HEK293T (cell line): ENCODE measurements at regions not wholly inside any gene's neighbourhood (a gene's known extent, or its start where the extent isn't known, plus 50 kb on each side); places are given as distances from the start of the nearest gene placed in this dataset.

Source experiments
- CTCF ChIA-PET: fragments of 350-600 bp; formaldehyde crosslinking; extraction: SDS; loops from one replicate; lab custom pipeline; 2021; ENCODE audit warnings: antibody characterized with exemption, inconsistent platforms; lab: Yijun Ruan, JAX
- POLR2A ChIA-PET: fragments of 350-600 bp; formaldehyde crosslinking; extraction: SDS; loops from one replicate; lab custom pipeline; 2020; ENCODE audit warnings: antibody characterized with exemption, inconsistent platforms; lab: Yijun Ruan, JAX
- DNase-seq: peaks from one replicate; pipeline ENCODE4 v3.0.0; 2012; ENCODE audit warnings: mixed read lengths; ENCODE audit errors: extremely low spot score
- BHLHE40 ChIP-seq: fragments of 450-650 bp; IDR thresholded peaks from 2 replicates; pipeline ENCODE4 v1.6.1; 2016; ENCODE audit warnings: mild to moderate bottlenecking, moderate library complexity, borderline replicate concordance
- CTBP1 ChIP-seq: fragments of 450-650 bp; IDR thresholded peaks from 2 replicates; pipeline ENCODE4 v1.6.1; 2016; ENCODE audit warnings: borderline replicate concordance
- FOXM1 ChIP-seq: fragments of 450-650 bp; IDR thresholded peaks from 2 replicates; pipeline ENCODE4 v1.6.1; 2017; ENCODE audit warnings: mild to moderate bottlenecking, borderline replicate concordance
- HDGF ChIP-seq: fragments of 450-650 bp; IDR thresholded peaks from 2 replicates; pipeline ENCODE4 v1.6.1; 2017; ENCODE audit warnings: antibody characterized with exemption, borderline replicate concordance
- LEF1 ChIP-seq: fragments of 450-650 bp; IDR thresholded peaks from 2 replicates; pipeline ENCODE4 v1.6.1; 2017; ENCODE audit warnings: mild to moderate bottlenecking, borderline replicate concordance
- NFRKB ChIP-seq: fragments of 450-650 bp; IDR thresholded peaks from 2 replicates; pipeline ENCODE4 v1.6.1; 2016; ENCODE audit warnings: mild to moderate bottlenecking, moderate library complexity
- SP1 ChIP-seq: fragments of 450-650 bp; IDR thresholded peaks from 2 replicates; pipeline ENCODE4 v1.6.1; 2017
- SUZ12 ChIP-seq: fragments of 450-650 bp; IDR thresholded peaks from 2 replicates; pipeline ENCODE4 v1.6.1; 2016; ENCODE audit warnings: mild to moderate bottlenecking
- TARDBP ChIP-seq: fragments of 450-650 bp; IDR thresholded peaks from 2 replicates; pipeline ENCODE4 v1.6.1; 2016
- ZNF384 ChIP-seq: fragments of 450-650 bp; IDR thresholded peaks from 2 replicates; pipeline ENCODE4 v1.6.1; 2016
- TF ChIP-seq, protein P1 (sequence below): fragments of 450-650 bp; IDR thresholded peaks from 2 replicates; pipeline ENCODE4 v1.6.1; 2016

DNA sequence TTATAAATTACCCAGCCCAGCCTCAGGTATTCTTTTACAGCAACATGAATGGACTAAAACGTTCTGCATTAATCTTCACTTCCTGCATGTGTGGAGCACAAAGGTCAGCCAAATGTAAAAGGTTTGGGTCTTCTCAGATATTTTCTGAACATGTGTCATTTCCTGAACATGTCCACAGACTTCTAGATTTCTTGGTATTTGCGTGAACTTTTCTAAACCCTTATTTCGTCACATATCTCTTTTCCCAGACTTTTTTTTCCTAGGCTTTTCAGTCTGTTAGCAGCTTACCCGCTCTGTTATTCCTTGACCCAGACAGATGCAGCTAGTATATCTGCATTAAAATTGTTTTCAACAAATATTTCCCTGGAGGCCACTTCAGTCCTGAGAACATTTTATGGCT is 57.3 kb upstream of the USP51 start:
- POLR2A ChIA-PET = no interaction called here
- CTCF ChIA-PET = interaction anchor here (0.6 kb wide), 1 partner anchor 21 kb away, joined by 3 read pairs; no protein-coding TSS in a partner anchor
- DNase-seq = no peak
- TF ChIP-seq NFRKB (no peak), BHLHE40 (no peak), FOXM1 (no peak), TARDBP (no peak), SUZ12 (no peak), LEF1 (no peak), CTBP1 (no peak), HDGF (no peak), SP1 (no peak), ZNF384 (no peak)
- TF ChIP-seq, protein P1, sequence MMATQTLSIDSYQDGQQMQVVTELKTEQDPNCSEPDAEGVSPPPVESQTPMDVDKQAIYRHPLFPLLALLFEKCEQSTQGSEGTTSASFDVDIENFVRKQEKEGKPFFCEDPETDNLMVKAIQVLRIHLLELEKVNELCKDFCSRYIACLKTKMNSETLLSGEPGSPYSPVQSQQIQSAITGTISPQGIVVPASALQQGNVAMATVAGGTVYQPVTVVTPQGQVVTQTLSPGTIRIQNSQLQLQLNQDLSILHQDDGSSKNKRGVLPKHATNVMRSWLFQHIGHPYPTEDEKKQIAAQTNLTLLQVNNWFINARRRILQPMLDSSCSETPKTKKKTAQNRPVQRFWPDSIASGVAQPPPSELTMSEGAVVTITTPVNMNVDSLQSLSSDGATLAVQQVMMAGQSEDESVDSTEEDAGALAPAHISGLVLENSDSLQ = no peak
